IPS DF 6.9 (cell line): ENCODE measurements at regions not wholly inside any gene's neighbourhood (a gene's known extent, or its start where the extent isn't known, plus 50 kb on each side); places are given as distances from the start of the nearest gene placed in this dataset.

Source experiments
- DNase-seq: peaks from one replicate; pipeline ENCODE4 v3.0.0-alpha.2; 2013; ENCODE audit warnings: low read depth, low spot score
- H3K27ac ChIP-seq: one replicate; pipeline ENCODE4 v1.5.1; 2013; ENCODE audit warnings: low read length, control low read depth
- H3K27me3 ChIP-seq: 2 replicates; pipeline ENCODE4 v1.6.1; 2013; ENCODE audit warnings: mild to moderate bottlenecking, low read length; ENCODE audit not compliant: control insufficient read depth, insufficient read depth
- H3K36me3 ChIP-seq: 2 replicates; pipeline ENCODE4 v1.6.1; 2013; ENCODE audit warnings: low read length; ENCODE audit not compliant: control insufficient read depth, insufficient read depth
- H3K4me1 ChIP-seq: 2 replicates; pipeline ENCODE4 v1.6.1; 2013; ENCODE audit warnings: low read length; ENCODE audit not compliant: control insufficient read depth, insufficient read depth
- H3K4me3 ChIP-seq: 2 replicates; pipeline ENCODE4 v1.5.1; 2013; ENCODE audit warnings: mild to moderate bottlenecking, low read length
- H3K9me3 ChIP-seq: 2 replicates; pipeline ENCODE4 v1.6.1; 2013; ENCODE audit warnings: low read length, inconsistent platforms; ENCODE audit not compliant: control insufficient read depth, insufficient read depth
- WGBS: extraction: QIAGEN DNeasy Blood & Tissue Kit; methylation state at CpG from one replicate; pipeline ENCODE4 v1.1.7; 2013; ENCODE audit warnings: mixed read lengths, missing lambda C conversion rate; ENCODE audit not compliant: insufficient read length, insufficient coverage; 5-methylcytosine and 5-hydroxymethylcytosine counted together

DNA sequence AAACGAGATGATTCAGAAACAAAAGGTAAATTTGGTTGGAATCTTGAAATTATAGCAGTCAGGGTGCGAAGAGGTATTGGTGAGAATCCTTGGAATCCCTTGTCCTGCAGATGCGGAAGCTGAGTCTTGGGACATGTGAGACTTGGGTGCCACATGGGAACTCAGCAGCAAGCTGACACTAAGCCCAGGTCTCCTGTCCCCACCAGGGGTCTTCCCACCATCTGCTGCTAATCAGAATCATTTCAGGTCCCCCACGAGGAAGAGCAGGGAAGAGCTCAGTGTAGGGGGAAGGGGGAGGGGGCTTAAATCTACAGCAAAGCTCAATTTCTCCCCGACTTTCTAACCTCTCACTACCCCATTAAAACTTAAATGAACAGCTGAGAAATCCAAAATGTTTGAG lies 126.1 kb upstream of the BMPER start:
- Histone ChIP-seq H3K4me3 (no peak overlapping the region), H3K36me3 (no peaks in the 10 kb centered on the region), H3K4me1 (0 out of 2 replicates have a peak, but pooled peaks cover 1% of the 10 kb centered on the region), H3K27ac (no peak overlapping the region), H3K9me3 (no peaks in the 10 kb centered on the region), H3K27me3 (no peaks in the 10 kb centered on the region)
- no CpG with 5 or more reads among the region's 5 CpGs for WGBS
- DNase-seq, result no peak

DNA sequence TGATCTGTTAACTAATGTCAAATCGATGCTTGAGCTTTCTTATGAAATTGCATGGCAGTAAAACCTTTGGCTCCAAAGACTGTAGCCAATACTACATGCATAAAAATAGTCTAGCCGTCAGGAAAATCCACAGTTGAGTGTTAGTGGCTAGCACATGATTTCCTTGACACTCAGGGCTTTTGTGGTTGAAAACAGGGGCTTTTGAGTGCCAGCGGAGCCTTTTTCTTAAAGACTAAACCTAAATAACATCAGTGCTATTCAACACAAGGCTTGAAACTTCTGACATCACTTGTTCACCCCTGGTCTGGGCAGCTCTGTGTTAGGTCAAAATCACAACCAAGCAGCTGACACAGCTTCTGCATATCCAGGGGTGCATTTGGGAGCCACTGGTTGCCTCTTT lies 124.2 kb upstream of the BMPER start:
- 0 out of 2 replicates have a peak, but pooled peaks cover 1% of the 10 kb centered on the region for H3K4me1 ChIP-seq
- no peaks in the 10 kb centered on the region for H3K27me3 ChIP-seq
- no peaks in the 10 kb centered on the region for H3K36me3 ChIP-seq
- no peak overlapping the region for H3K4me3 ChIP-seq
- no CpG with 5 or more reads among the region's 3 CpGs for WGBS
- no peak overlapping the region for H3K27ac ChIP-seq
- H3K9me3 ChIP-seq, result no peaks in the 10 kb centered on the region
- DNase-seq, result no peak

DNA sequence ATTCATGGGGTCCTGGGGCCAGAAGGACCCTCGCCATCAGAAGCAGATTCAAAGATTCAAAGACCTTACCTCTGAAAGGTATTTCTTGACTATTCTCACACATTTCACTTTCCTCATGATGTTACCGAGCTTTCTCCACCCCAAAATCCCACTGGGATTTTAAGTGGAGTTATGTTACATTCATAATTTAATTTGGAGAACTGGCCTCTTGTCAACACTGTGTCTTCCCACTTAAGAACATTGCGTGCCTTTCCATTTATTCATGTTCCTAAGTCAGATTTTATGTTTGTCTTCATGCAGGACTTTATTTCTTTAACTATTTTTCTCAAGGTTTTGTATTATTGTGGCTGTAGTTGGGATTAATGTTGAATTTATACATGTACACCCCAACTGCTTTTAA lies 123.5 kb upstream of the BMPER start:
- no CpG with 5 or more reads among the region's 3 CpGs for WGBS
- H3K27ac ChIP-seq, result no peak overlapping the region
- DNase-seq, result no peak

DNA sequence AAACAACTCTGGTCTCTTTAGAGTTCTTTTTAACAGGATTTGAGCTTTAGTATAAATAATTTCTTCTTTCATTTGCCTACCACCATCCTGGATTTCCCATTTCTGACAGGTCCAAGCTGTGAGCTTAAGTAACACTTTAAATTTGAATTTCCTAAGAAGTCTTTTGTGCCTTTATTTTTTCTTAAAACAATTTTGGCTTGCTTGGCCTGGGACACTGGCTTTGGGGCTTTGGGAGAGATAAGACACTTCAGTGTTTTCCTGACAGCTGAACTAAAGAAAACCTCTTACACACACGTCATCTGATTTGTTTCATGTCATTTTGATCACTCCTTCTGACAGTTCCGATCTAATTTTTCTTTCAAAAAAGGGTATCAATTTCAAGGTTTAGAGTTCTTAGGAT lies 121.3 kb upstream of the BMPER start:
- no peaks in the 10 kb centered on the region for H3K9me3 ChIP-seq
- no peak overlapping the region for H3K4me3 ChIP-seq
- DNase-seq, result no peak
- no peaks in the 10 kb centered on the region for H3K27me3 ChIP-seq
- 0 out of 2 replicates have a peak, but pooled peaks cover 4% of the 10 kb centered on the region for H3K36me3 ChIP-seq
- 0 out of 2 replicates have a peak, but pooled peaks cover 1% of the 10 kb centered on the region for H3K4me1 ChIP-seq
- no CpG with 5 or more reads among the region's 2 CpGs for WGBS
- H3K27ac ChIP-seq, result no peak overlapping the region

More for the DNA sequence above, 123.5 kb upstream of the BMPER start:
- Histone ChIP-seq H3K27me3 (no peaks in the 10 kb centered on the region), H3K4me3 (no peak overlapping the region), H3K4me1 (0 out of 2 replicates have a peak, but pooled peaks cover 1% of the 10 kb centered on the region), H3K9me3 (no peaks in the 10 kb centered on the region), H3K36me3 (0 out of 2 replicates have a peak, but pooled peaks cover 2% of the 10 kb centered on the region)

DNA sequence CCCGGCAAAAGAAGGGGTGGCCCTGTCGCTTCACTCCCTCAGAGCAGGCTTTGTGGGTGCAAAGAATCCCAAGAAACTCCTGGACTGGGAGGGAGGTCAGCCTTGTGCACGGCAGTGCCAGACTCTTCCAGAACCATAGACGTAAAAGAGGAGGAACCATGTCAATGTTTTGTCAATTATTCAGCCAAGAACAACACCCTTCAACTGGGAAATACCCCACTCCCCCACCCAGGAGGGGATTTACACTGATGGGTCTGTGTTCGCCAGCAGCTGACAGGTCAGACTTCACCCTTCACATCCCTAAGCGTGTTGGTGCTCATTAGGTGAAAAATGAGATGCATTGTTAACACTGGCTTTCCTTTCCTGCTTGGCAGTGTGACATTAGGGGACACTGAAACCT lies 116.8 kb upstream of the BMPER start:
- H3K36me3 ChIP-seq, result 0 out of 2 replicates have a peak, but pooled peaks cover 4% of the 10 kb centered on the region
- WGBS, result no CpG with 5 or more reads among the region's 6 CpGs
- H3K27ac ChIP-seq, result no peak overlapping the region
- H3K27me3 ChIP-seq, result no peaks in the 10 kb centered on the region
- H3K4me1 ChIP-seq, result 0 out of 2 replicates have a peak, but pooled peaks cover 2% of the 10 kb centered on the region
- H3K4me3 ChIP-seq, result no peak overlapping the region
- no peaks in the 10 kb centered on the region for H3K9me3 ChIP-seq
- DNase-seq, result no peak

DNA sequence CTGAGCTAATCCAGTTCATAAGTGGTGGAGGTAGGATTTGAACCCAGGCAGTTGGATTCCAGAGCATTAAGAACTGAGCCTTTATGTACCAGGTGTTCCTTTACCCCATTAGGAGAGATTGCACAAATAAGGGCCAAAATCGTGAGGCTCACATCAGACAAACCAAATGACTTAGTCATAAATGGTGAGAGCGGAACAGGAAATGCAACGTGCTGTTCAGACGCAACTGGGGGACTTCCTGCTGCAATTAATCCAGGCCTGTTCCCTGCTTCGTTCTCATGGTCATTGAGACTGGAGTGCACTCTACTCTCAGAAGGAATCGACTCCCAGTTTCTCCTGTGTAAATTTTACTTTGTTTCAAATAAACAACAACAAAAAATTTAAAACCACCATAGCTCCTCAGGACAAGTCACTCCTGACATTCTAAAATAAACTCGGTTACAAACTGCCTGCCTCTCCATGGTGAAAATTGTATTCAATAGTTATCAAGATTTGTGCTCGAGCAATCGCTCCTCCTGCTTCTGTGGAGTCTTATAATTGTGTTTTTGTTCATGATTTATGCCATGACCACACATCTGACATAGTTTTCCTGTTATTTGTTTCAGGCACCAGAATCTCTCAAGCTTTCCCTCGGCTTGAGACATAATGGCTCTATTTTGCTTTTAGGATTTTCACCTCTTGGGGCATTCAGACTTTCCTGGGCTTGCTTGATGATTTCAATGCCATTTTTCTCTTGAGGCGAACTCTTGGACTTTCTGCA lies 115.3 kb upstream of the BMPER start:
- Histone ChIP-seq H3K9me3 (no peaks in the 10 kb centered on the region), H3K36me3 (0 out of 2 replicates have a peak, but pooled peaks cover 4% of the 10 kb centered on the region), H3K4me3 (no peak overlapping the region), H3K27ac (no peak overlapping the region), H3K4me1 (0 out of 2 replicates have a peak, but pooled peaks cover 2% of the 10 kb centered on the region), H3K27me3 (no peaks in the 10 kb centered on the region)
- WGBS, result no CpG with 5 or more reads among the region's 11 CpGs
- DNase-seq, result no peak

DNA sequence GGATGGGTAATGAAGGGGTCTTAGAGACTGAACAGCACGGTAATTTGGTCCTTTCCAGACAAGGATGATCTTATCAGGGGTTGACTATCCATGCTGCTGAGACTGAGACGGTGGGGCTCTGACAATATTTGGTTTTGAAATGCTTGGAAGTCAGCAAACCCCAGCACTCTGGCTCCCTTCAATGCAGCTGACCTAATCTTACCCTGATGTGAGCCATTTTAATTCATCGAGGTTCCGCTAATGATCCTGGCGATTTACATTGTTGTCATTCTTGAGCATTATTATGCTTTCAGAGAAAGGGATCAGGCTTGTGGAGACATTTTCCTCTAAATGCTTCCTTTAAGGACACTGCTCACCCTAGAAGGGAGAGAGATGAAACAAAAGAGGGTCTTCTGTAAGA lies 114.6 kb upstream of the BMPER start:
- no peak overlapping the region for H3K27ac ChIP-seq
- 0 out of 2 replicates have a peak, but pooled peaks cover 4% of the 10 kb centered on the region for H3K36me3 ChIP-seq
- no peak overlapping the region for H3K4me3 ChIP-seq
- 0 out of 2 replicates have a peak, but pooled peaks cover 2% of the 10 kb centered on the region for H3K4me1 ChIP-seq
- WGBS, result no CpG with 5 or more reads among the region's 5 CpGs
- H3K27me3 ChIP-seq, result no peaks in the 10 kb centered on the region
- no peaks in the 10 kb centered on the region for H3K9me3 ChIP-seq
- DNase-seq, result peak; percentile 20

DNA sequence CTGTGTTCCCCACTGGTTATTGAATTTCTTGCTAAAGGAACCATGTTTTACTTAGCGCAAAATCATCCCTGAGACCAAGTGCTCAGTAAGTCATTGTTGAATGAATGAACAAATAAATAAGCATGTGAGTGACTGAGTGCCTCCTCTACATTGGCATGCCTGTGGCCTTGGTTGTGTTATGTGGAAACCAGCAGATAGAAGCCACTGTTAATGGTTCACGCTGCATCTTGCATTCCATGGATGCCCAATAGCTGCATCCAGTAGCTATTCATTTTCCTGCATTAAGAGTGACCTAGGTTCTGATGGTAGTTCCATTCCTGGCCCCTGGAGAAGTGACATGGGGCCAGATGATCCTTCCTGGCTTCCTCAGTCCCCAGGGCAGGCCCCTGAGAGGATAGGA lies 113.3 kb upstream of the BMPER start:
- no CpG with 5 or more reads among the region's 2 CpGs for WGBS
- Histone ChIP-seq H3K4me1 (0 out of 2 replicates have a peak, but pooled peaks cover 2% of the 10 kb centered on the region), H3K9me3 (no peaks in the 10 kb centered on the region), H3K4me3 (no peak overlapping the region), H3K27me3 (no peaks in the 10 kb centered on the region), H3K36me3 (no peaks in the 10 kb centered on the region), H3K27ac (no peak overlapping the region)
- no peak for DNase-seq

DNA sequence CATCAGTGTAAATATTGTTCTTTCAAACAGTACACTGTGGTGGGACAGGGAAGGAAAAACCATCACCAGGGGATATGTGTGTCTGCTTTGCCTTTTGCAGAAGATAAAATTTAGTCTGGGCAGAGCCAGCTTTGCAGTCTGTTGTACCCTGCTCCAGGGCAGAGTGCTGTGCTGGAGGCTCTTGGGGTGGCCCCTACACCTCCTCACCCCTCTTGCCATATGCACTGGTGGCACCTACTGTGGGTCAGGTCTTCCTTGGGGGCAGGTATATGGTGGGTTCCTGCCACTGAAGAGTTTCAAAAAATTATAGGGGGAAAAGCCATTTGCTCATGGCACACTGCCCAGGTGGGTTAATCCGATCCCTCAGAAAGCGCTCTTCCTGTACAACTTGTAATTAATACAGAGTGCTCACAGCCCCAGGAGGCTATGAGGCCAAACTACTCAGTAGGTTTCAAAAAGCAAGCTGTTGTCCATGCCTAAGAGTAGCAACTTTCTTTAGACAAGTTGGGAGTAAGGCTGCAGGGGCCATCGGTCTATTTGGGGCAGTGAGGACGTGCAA lies 112.7 kb upstream of the BMPER start:
- whole genome bisulfite sequencing, result no CpG with 5 or more reads among the region's 4 CpGs
- no peak overlapping the region for H3K27ac ChIP-seq
- no peaks in the 10 kb centered on the region for H3K27me3 ChIP-seq
- 0 out of 2 replicates have a peak, but pooled peaks cover 2% of the 10 kb centered on the region for H3K4me1 ChIP-seq
- no peak overlapping the region for H3K4me3 ChIP-seq
- no peaks in the 10 kb centered on the region for H3K36me3 ChIP-seq
- no peak for DNase-seq
- no peaks in the 10 kb centered on the region for H3K9me3 ChIP-seq

DNA sequence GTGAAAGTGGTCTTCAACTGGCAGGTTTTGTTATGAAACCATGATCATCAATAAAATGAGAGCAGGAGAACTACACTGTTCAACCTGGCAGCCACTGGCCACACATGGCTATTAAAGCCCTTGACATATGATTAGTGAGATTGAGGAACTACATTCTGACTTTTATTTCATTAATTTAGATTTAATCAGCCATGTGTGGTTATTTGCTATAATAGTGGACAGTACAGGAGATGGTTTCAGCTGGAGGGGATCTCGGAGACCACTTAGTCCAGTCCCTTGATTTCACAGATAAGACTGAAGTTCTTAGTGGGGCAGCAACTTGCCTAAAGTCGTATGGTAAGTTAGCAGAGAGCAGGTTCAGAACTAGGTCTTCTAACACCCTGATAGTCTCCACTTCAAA lies 111.7 kb upstream of the BMPER start:
- no peaks in the 10 kb centered on the region for H3K27me3 ChIP-seq
- no peak overlapping the region for H3K27ac ChIP-seq
- DNase-seq, result no peak
- 0 out of 2 replicates have a peak, but pooled peaks cover 2% of the 10 kb centered on the region for H3K4me1 ChIP-seq
- no peaks in the 10 kb centered on the region for H3K9me3 ChIP-seq
- WGBS, result no CpG with 5 or more reads among the region's 2 CpGs
- no peaks in the 10 kb centered on the region for H3K36me3 ChIP-seq
- H3K4me3 ChIP-seq, result no peak overlapping the region
